Spinal cord (tissue), 9 donors: ENCODE measurements at regions not wholly inside any gene's neighbourhood (a gene's known extent, or its start where the extent isn't known, plus 50 kb on each side); places are given as distances from the start of the nearest gene placed in this dataset.

Experiments
- DNase-seq, 6 donors: peaks; one replicate each; pipeline versions ENCODE4 v3.0.0 to v3.0.0-alpha.2; 2013 to 2015; ENCODE audit warnings: low spot score in 6 of 6, low read depth in 4 of 6
- H3K27ac ChIP-seq: one replicate; pipeline ENCODE4 v1.5.1; 2013; ENCODE audit warnings: low read depth, low read length, control low read depth
- H3K27me3 ChIP-seq: one replicate; pipeline ENCODE4 v1.6.1; 2013; ENCODE audit warnings: low read length; ENCODE audit not compliant: control insufficient read depth, insufficient read depth
- H3K36me3 ChIP-seq: one replicate; pipeline ENCODE4 v1.6.1; 2013; ENCODE audit warnings: low read length; ENCODE audit not compliant: control insufficient read depth, insufficient read depth
- H3K4me1 ChIP-seq: one replicate; pipeline ENCODE4 v1.6.1; 2013; ENCODE audit warnings: low read length; ENCODE audit not compliant: control insufficient read depth, insufficient read depth
- H3K4me3 ChIP-seq: one replicate; pipeline ENCODE4 v1.5.1; 2013; ENCODE audit warnings: low read depth, low read length, control low read depth
- H3K9me3 ChIP-seq: one replicate; pipeline ENCODE4 v1.6.1; 2013; ENCODE audit warnings: low read length; ENCODE audit not compliant: control insufficient read depth, insufficient read depth
- WGBS: methylation state at CpG from one replicate; pipeline ENCODE4 v1.1.5; 2013; ENCODE audit warnings: missing lambda C conversion rate; ENCODE audit not compliant: insufficient coverage; 5-methylcytosine and 5-hydroxymethylcytosine counted together
- donor health status: healthy.

- H3K4me1 ChIP-seq, result no peaks in the 10 kb centered on the region
- no peaks in the 10 kb centered on the region for H3K36me3 ChIP-seq
- H3K27me3 ChIP-seq, result no peaks in the 10 kb centered on the region
These were observed 247.5 kb upstream of the LRIG1 start for GRCh38 chr3:66748175-66748876.

GRCh38 chr3:66751842-66752241 lies 246.3 kb upstream of the KBTBD8 start:
- Histone ChIP-seq H3K4me3 (no peak overlapping the region), H3K9me3 (no peaks in the 10 kb centered on the region), H3K27ac (no peak overlapping the region), H3K36me3 (no peaks in the 10 kb centered on the region), H3K27me3 (no peaks in the 10 kb centered on the region), H3K4me1 (no peaks in the 10 kb centered on the region)
- no CpG with 5 or more reads among the region's 3 CpGs for WGBS
- no peak for DNase-seq

More at GRCh38 chr3:66748175-66748876, 247.5 kb upstream of the LRIG1 start:
- Histone ChIP-seq H3K27ac (no peak overlapping the region), H3K4me3 (no peak overlapping the region), H3K9me3 (no peaks in the 10 kb centered on the region)
- 17% methylated on average over 1 of the region's 2 CpGs for WGBS
- DNase-seq, result peak in 2 of 6 donors; percentile 12 to 58

- Histone ChIP-seq H3K9me3 (no peaks in the 10 kb centered on the region), H3K27me3 (no peaks in the 10 kb centered on the region), H3K4me1 (no peaks in the 10 kb centered on the region), H3K4me3 (no peak overlapping the region), H3K27ac (no peak overlapping the region), H3K36me3 (no peaks in the 10 kb centered on the region)
- DNase-seq, result no peak
These were observed 244.4 kb upstream of the KBTBD8 start for GRCh38 chr3:66753670-66754069.

- no peaks in the 10 kb centered on the region for H3K4me1 ChIP-seq
- WGBS, result 69% methylated on average over 5 of the region's 7 CpGs
These were observed 243.5 kb upstream of the KBTBD8 start for GRCh38 chr3:66754613-66755012.

GRCh38 chr3:66755924-66756323 lies 242.2 kb upstream of the KBTBD8 start:
- Histone ChIP-seq H3K27ac (no peak overlapping the region), H3K9me3 (no peaks in the 10 kb centered on the region), H3K27me3 (no peaks in the 10 kb centered on the region), H3K4me3 (no peak overlapping the region), H3K4me1 (no peaks in the 10 kb centered on the region), H3K36me3 (no peaks in the 10 kb centered on the region)
- DNase-seq, result no peak
- 93% methylated on average over 2 of the region's 6 CpGs for WGBS

More at GRCh38 chr3:66754613-66755012, 243.5 kb upstream of the KBTBD8 start:
- DNase-seq, result no peak
- no peaks in the 10 kb centered on the region for H3K9me3 ChIP-seq
- no peaks in the 10 kb centered on the region for H3K36me3 ChIP-seq
- H3K27me3 ChIP-seq, result no peaks in the 10 kb centered on the region
- no peak overlapping the region for H3K27ac ChIP-seq
- no peak overlapping the region for H3K4me3 ChIP-seq

- WGBS, result 98% methylated on average over 4 of the region's 8 CpGs
- Histone ChIP-seq H3K27me3 (no peaks in the 10 kb centered on the region), H3K4me1 (no peaks in the 10 kb centered on the region), H3K9me3 (no peaks in the 10 kb centered on the region), H3K36me3 (no peaks in the 10 kb centered on the region), H3K4me3 (no peak overlapping the region), H3K27ac (no peak overlapping the region)
- no peak for DNase-seq
These were observed 241.6 kb upstream of the KBTBD8 start for GRCh38 chr3:66756468-66757036.

- no peak for DNase-seq
- Histone ChIP-seq H3K4me1 (no peaks in the 10 kb centered on the region), H3K4me3 (no peak overlapping the region), H3K27ac (no peak overlapping the region), H3K36me3 (no peaks in the 10 kb centered on the region), H3K9me3 (no peaks in the 10 kb centered on the region), H3K27me3 (no peaks in the 10 kb centered on the region)
- 94% methylated on average over 5 of the region's 9 CpGs for WGBS
These were observed 236.9 kb upstream of the KBTBD8 start for GRCh38 chr3:66761093-66761780.

GRCh38 chr3:66762916-66763693 lies 235.0 kb upstream of the KBTBD8 start:
- H3K4me1 ChIP-seq, result no peaks in the 10 kb centered on the region
- H3K27ac ChIP-seq, result peak overlapping the region; percentile 15
- H3K27me3 ChIP-seq, result no peaks in the 10 kb centered on the region
- no peak overlapping the region for H3K4me3 ChIP-seq
- H3K36me3 ChIP-seq, result no peaks in the 10 kb centered on the region
- peak in 1 of 6 donors; percentile 36 for DNase-seq
- 40% methylated on average over 1 of the region's 6 CpGs for WGBS
- no peaks in the 10 kb centered on the region for H3K9me3 ChIP-seq

GRCh38 chr3:66778107-66778506 lies 220.0 kb upstream of the KBTBD8 start:
- Histone ChIP-seq H3K27me3 (no peaks in the 10 kb centered on the region), H3K4me3 (no peak overlapping the region), H3K9me3 (no peaks in the 10 kb centered on the region), H3K27ac (no peak overlapping the region), H3K36me3 (no peaks in the 10 kb centered on the region), H3K4me1 (no peaks in the 10 kb centered on the region)
- no peak for DNase-seq
- 89% methylated on average over 3 of the region's 5 CpGs for WGBS
